ENCODE measurements at regions not wholly inside any gene's neighbourhood (a gene's known extent, or its start where the extent isn't known, plus 50 kb on each side); places are given as distances from the start of the nearest gene placed in this dataset.

GRCh38 chr6:92822222-92822621 lies 597.1 kb downstream of the EPHA7 start:
- Histone ChIP-seq H3F3A (ENCODE audit: insufficient read depth, low read length, poor library complexity, severe bottlenecking) (peaks cover 5% of the 10 kb centered on the region), H3K9me3 (ENCODE audit: low read length) (no peaks in the 10 kb centered on the region), H3K27ac (ENCODE audit: low read length) (no peak overlapping the region), H3K9ac (ENCODE audit: low read length) (no peak overlapping the region), H4K20me1 (ENCODE audit: insufficient read depth) (no peaks in the 10 kb centered on the region), H3K4me3 (ENCODE audit: low read length) (no peak overlapping the region), H3K4me2 (ENCODE audit: low read length) (no peak overlapping the region), H3K27me3 (ENCODE audit: insufficient read depth, low read depth, low read length) (no peaks in the 10 kb centered on the region), H3K36me3 (ENCODE audit: insufficient read depth, low read length) (no peaks in the 10 kb centered on the region), H3K79me2 (replicated peaks; ENCODE audit: insufficient read depth, low read length) (no peaks in the 10 kb centered on the region), H2AFZ (ENCODE audit: low read depth, low read length) (no peak overlapping the region), H3K9me2 (ENCODE audit: insufficient read depth, low read length) (no peaks in the 10 kb centered on the region)
- TF ChIP-seq SMC3 (conservative IDR thresholded peaks at IDR 0.05; ENCODE audit: poor library complexity) (no peak), MXI1 (conservative IDR thresholded peaks at IDR 0.05; ENCODE audit: poor library complexity, severe bottlenecking) (no peak), CTCF (IDR thresholded peaks at IDR 0.05; ENCODE audit: poor library complexity, severe bottlenecking) (no peak), EP300 (conservative IDR thresholded peaks at IDR 0.05; ENCODE audit: poor library complexity, severe bottlenecking) (no peak), TAF1 (IDR thresholded peaks at IDR 0.05; ENCODE audit: low read depth) (no peak)

DNA sequence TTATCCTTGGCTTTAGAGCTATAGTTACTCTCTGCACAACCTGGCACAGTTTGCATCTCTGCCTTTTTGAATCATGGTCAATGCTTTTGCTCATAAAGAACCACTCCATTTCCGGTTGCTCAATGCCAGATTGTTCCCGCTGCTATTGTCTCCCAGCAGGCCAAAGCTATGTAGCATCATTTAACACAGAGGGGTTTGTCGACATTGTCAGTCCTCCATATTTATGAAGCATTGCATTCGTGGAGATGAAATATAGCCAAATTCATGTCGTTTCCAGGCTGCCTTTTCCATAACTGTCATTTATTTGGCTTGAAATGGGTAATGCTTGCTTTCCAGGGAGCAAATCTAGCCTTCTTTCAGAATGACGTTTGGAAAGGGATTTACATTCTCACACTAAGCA lies 598.8 kb downstream of the EPHA7 start:
- Histone ChIP-seq H2AFZ (ENCODE audit: low read depth, low read length) (no peak overlapping the region), H3K27ac (ENCODE audit: low read length) (peak overlapping the region; percentile 47), H3K4me3 (ENCODE audit: low read length) (peak overlapping the region; percentile 33), H3K9ac (ENCODE audit: low read length) (peak overlapping the region; percentile 20), H3K36me3 (ENCODE audit: insufficient read depth, low read length) (no peaks in the 10 kb centered on the region), H3F3A (ENCODE audit: insufficient read depth, low read length, poor library complexity, severe bottlenecking) (peaks cover 5% of the 10 kb centered on the region), H3K27me3 (ENCODE audit: insufficient read depth, low read depth, low read length) (no peaks in the 10 kb centered on the region), H3K9me2 (ENCODE audit: insufficient read depth, low read length) (no peaks in the 10 kb centered on the region), H3K79me2 (replicated peaks; ENCODE audit: insufficient read depth, low read length) (no peaks in the 10 kb centered on the region), H3K4me2 (ENCODE audit: low read length) (peak overlapping the region; percentile 27), H4K20me1 (ENCODE audit: insufficient read depth) (no peaks in the 10 kb centered on the region), H3K9me3 (ENCODE audit: low read length) (no peaks in the 10 kb centered on the region)
- TF ChIP-seq POLR2AphosphoS5 (IDR thresholded peaks at IDR 0.05) = no peak
- peak; percentile 24 for TF ChIP-seq REST (IDR thresholded peaks at IDR 0.05; ENCODE audit: borderline replicate concordance)

- no peaks in the 10 kb centered on the region for H3K79me2 ChIP-seq (replicated peaks; ENCODE audit: insufficient read depth, low read length)
- H3K4me2 ChIP-seq (ENCODE audit: low read length) = no peak overlapping the region
- no peaks in the 10 kb centered on the region for H3K9me2 ChIP-seq (ENCODE audit: insufficient read depth, low read length)
- TF ChIP-seq SMC3 (conservative IDR thresholded peaks at IDR 0.05; ENCODE audit: poor library complexity) (peak; percentile 61), CTCF (IDR thresholded peaks at IDR 0.05; ENCODE audit: poor library complexity, severe bottlenecking) (peak; percentile 59), RAD21 (conservative IDR thresholded peaks at IDR 0.05) (peak; percentile 61), EZH2 (IDR thresholded peaks at IDR 0.05; ENCODE audit: borderline replicate concordance, insufficient read depth, low read length, poor library complexity, severe bottlenecking) (no peak)
- H4K20me1 ChIP-seq (ENCODE audit: insufficient read depth) = no peaks in the 10 kb centered on the region
- H3K27ac ChIP-seq (ENCODE audit: low read length) = no peak overlapping the region
- H3K27me3 ChIP-seq (ENCODE audit: insufficient read depth, low read depth, low read length) = no peaks in the 10 kb centered on the region
- no peaks in the 10 kb centered on the region for H3K36me3 ChIP-seq (ENCODE audit: insufficient read depth, low read length)
- no peaks in the 10 kb centered on the region for H3F3A ChIP-seq (ENCODE audit: insufficient read depth, low read length, poor library complexity, severe bottlenecking)
- H3K9me3 ChIP-seq (ENCODE audit: low read length) = no peaks in the 10 kb centered on the region
- no peak overlapping the region for H2AFZ ChIP-seq (ENCODE audit: low read depth, low read length)
- no peak overlapping the region for H3K9ac ChIP-seq (ENCODE audit: low read length)
- H3K4me3 ChIP-seq (ENCODE audit: low read length) = no peak overlapping the region
Measured at GRCh38 chr6:92810913-92811312, 608.4 kb downstream of the EPHA7 start.
